MCF 10A (cell line): ENCODE measurements at regions not wholly inside any gene's neighbourhood (a gene's known extent, or its start where the extent isn't known, plus 50 kb on each side); places are given as distances from the start of the nearest gene placed in this dataset.

ENCODE experiments used
- BruUV-seq: library from RNA; stranded (reverse); fragments of 400-500 nt; replicated peaks from 2 replicates; lab custom pipeline; 2021; lab: Mats Ljungman, UMichigan
- CTCF ChIA-PET: fragments of 300-600 bp; sonication (Branson Sonifier 250); formaldehyde crosslinking; extraction: SDS; loops from one replicate; lab custom pipeline; 2021; ENCODE audit warnings: antibody characterized with exemption, inconsistent platforms; lab: Yijun Ruan, JAX
- POLR2A ChIA-PET: fragments of 300-600, 350-650 bp; sonication (Branson Sonifier 250); formaldehyde crosslinking; extraction: SDS; loops from one replicate; lab custom pipeline; 2020; ENCODE audit warnings: antibody characterized with exemption, inconsistent platforms; lab: Yijun Ruan, JAX
- DNase-seq: peaks from one replicate; pipeline ENCODE4 v3.0.0-alpha.2; 2018; ENCODE audit not compliant: unreplicated experiment
- H3K27ac Mint-ChIP-seq: one replicate; pipeline ENCODE4 v1.8.0; 2022; ENCODE audit warnings: mild to moderate bottlenecking, low read depth, mixed read lengths; ENCODE audit not compliant: unreplicated experiment
- H3K27me3 Mint-ChIP-seq: one replicate; pipeline ENCODE4 v1.8.0; 2022; ENCODE audit warnings: mixed read lengths; ENCODE audit not compliant: insufficient read depth, unreplicated experiment
- H3K36me3 Mint-ChIP-seq: one replicate; pipeline ENCODE4 v1.8.0; 2022; ENCODE audit warnings: mild to moderate bottlenecking, moderate library complexity, mixed read lengths; ENCODE audit not compliant: insufficient read depth, unreplicated experiment
- H3K4me1 Mint-ChIP-seq: one replicate; pipeline ENCODE4 v1.8.0; 2022; ENCODE audit warnings: mixed read lengths; ENCODE audit not compliant: insufficient read depth, unreplicated experiment
- H3K4me3 Mint-ChIP-seq: one replicate; pipeline ENCODE4 v1.8.0; 2022; ENCODE audit warnings: mild to moderate bottlenecking, moderate library complexity, mixed read lengths; ENCODE audit not compliant: unreplicated experiment
- H3K9me3 Mint-ChIP-seq: one replicate; pipeline ENCODE4 v1.8.0; 2022; ENCODE audit warnings: mixed read lengths; ENCODE audit not compliant: unreplicated experiment
- intact Hi-C: fragments of 100-400 bp; cut with micrococcal nuclease; formaldehyde crosslinking; loops from 2 replicates; pipeline ENCODE4 v1.14.1; 2022
- TF ChIP-seq, protein P1 (sequence below): fragments of 200-600 bp; IDR thresholded peaks from one replicate; pipeline ENCODE4 v1.8.0; 2022; ENCODE audit warnings: antibody characterized with exemption, mild to moderate bottlenecking; ENCODE audit not compliant: unreplicated experiment

DNA sequence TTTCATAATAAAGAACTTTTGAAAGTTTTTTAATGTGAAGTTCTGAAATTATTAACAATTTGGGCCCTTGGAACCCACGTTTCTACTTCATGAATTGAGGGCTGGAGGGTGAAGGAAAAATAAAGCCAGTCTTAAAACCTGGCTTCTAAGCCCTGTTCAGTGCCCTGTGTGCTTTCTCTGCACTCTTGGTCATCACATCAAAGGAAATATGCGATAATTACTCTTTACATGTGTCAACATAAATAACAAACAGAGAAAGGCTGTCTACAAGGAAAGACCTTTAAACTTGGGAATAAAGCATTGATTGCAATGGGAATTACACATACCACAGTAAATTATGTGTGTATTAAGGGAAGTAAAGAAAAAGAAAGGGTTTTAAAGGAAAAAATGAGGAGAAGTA lies 150.7 kb upstream of the KLF7 start:
- Mint-ChIP-seq H3K9me3 (no peaks in the 10 kb centered on the region), H3K4me1 (peaks cover 38% of the 10 kb centered on the region), H3K27ac (no peak overlapping the region), H3K27me3 (no peaks in the 10 kb centered on the region), H3K36me3 (no peaks in the 10 kb centered on the region), H3K4me3 (no peak overlapping the region)
- DNase-seq, result no peak
- intact Hi-C loops, result loop anchor here (2.0 kb wide), 1 partner anchor 14 kb away; no protein-coding TSS in a partner anchor
- ChIA-PET CTCF (interaction anchor here (0.6 kb wide), 1 partner anchor 151 kb away, joined by 3 read pairs; no protein-coding TSS in a partner anchor), POLR2A (interaction anchor here (2.0 kb wide), 1 partner anchor 18 kb away, joined by 7 read pairs; no protein-coding TSS in a partner anchor)
- BruUV-seq, result no TSS peak
- TF ChIP-seq, protein P1, sequence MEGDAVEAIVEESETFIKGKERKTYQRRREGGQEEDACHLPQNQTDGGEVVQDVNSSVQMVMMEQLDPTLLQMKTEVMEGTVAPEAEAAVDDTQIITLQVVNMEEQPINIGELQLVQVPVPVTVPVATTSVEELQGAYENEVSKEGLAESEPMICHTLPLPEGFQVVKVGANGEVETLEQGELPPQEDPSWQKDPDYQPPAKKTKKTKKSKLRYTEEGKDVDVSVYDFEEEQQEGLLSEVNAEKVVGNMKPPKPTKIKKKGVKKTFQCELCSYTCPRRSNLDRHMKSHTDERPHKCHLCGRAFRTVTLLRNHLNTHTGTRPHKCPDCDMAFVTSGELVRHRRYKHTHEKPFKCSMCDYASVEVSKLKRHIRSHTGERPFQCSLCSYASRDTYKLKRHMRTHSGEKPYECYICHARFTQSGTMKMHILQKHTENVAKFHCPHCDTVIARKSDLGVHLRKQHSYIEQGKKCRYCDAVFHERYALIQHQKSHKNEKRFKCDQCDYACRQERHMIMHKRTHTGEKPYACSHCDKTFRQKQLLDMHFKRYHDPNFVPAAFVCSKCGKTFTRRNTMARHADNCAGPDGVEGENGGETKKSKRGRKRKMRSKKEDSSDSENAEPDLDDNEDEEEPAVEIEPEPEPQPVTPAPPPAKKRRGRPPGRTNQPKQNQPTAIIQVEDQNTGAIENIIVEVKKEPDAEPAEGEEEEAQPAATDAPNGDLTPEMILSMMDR, result no peak

DNA sequence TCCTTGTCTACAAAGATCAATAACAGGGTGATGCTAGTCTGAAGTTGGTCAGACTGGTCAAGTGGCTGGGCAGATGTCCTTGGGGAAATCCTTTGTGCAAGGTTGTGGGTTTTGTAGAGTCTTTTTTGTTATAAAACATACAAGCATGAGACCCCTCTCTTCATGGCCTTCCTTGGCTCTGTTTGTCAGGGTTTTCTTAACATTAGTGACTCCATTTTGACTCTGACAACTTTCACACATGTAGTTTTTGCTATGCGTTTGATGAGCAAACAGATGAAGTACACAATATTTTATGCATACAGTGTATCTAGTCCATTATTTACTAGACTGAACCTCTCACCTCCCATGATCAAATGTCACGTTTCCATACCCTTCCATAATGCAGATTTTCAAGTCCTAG lies 151.2 kb upstream of the KLF7 start:
- no peak for DNase-seq
- Mint-ChIP-seq H3K4me1 (peaks cover 34% of the 10 kb centered on the region), H3K36me3 (no peaks in the 10 kb centered on the region), H3K9me3 (no peaks in the 10 kb centered on the region), H3K27me3 (no peaks in the 10 kb centered on the region), H3K4me3 (no peak overlapping the region), H3K27ac (no peak overlapping the region)
- BruUV-seq, result no TSS peak
- CTCF ChIA-PET, result interaction anchor here (0.6 kb wide), 1 partner anchor 152 kb away, joined by 3 read pairs; no protein-coding TSS in a partner anchor
- TF ChIP-seq, protein P1, result no peak
- intact Hi-C loops, result loop anchor here (2.0 kb wide), 1 partner anchor 14 kb away; no protein-coding TSS in a partner anchor
- POLR2A ChIA-PET, result interaction anchor here (0.6 to 1.6 kb wide), 4 partner anchors 16 to 78 kb away, joined by 3 to 8 read pairs (median 4); no protein-coding TSS in a partner anchor

DNA sequence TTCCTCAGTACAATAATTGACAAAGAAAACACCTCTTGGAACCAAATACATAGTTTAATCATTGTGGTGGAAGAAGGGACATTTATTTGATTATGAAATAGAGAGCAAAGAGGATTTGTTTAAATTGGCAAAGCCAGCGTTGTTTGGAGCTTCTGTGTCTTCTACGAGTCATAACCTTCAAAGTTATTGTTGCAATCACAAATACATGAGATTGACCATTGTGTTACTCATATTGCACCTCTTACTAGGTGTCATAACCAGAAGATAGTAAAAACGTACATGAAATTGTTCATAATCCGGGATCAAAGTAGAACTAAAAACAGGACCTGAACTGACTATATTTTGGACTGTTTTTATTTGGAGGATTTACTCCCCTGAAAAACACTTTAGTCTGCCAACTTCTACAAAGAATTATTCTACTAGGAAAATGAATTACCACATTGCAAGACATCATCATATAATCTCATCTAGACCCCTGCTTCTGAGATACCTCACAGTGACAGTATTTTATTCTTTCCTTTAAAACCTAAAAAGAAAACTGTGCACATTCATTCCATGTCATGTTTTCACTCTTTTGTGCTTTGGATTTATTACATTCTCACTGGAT lies 151.7 kb upstream of the KLF7 start:
- intact Hi-C loops, result loop anchor here (2.0 kb wide), 1 partner anchor 13 kb away; no protein-coding TSS in a partner anchor
- Mint-ChIP-seq H3K27ac (no peak overlapping the region), H3K36me3 (no peaks in the 10 kb centered on the region), H3K27me3 (no peaks in the 10 kb centered on the region), H3K4me1 (peaks cover 28% of the 10 kb centered on the region), H3K9me3 (no peaks in the 10 kb centered on the region), H3K4me3 (no peak overlapping the region)
- peak; percentile 89 for DNase-seq
- ChIA-PET POLR2A (interaction anchor here (0.6 to 1.6 kb wide), 4 partner anchors 15 to 78 kb away, joined by 3 to 8 read pairs (median 4); no protein-coding TSS in a partner anchor), CTCF (no interaction called here)
- TF ChIP-seq, protein P1, result no peak
- BruUV-seq, result no TSS peak

DNA sequence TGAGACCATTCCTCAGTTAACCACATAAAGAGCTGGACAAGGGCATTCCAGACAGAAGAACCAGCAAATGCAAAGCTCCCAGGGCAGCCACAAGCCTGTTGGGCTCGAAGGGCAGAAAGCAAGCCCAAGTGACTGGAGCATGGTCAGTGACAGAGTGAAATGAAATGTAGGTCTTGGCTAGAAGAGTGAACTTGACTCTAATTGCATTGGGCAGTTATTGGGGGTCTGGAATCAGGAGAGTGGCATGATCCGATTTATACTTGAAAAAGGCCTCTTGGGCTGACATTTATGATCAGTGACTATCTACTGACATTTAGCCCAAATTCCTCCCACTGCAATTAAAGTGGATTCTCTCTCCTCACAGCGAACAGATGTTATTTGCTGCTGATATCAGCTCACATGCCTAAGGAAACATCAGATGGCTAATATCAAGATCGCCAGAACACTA lies 152.5 kb upstream of the KLF7 start:
- Mint-ChIP-seq H3K27ac (no peak overlapping the region), H3K9me3 (no peaks in the 10 kb centered on the region), H3K36me3 (no peaks in the 10 kb centered on the region), H3K4me3 (no peak overlapping the region), H3K27me3 (no peaks in the 10 kb centered on the region), H3K4me1 (peaks cover 21% of the 10 kb centered on the region)
- DNase-seq, result no peak
- intact Hi-C loops, result no loop called here
- BruUV-seq, result no TSS peak
- CTCF ChIA-PET, result no interaction called here
- TF ChIP-seq, protein P1, result no peak
- POLR2A ChIA-PET, result interaction anchor here (0.9 to 1.6 kb wide), 2 partner anchors 17 to 78 kb away, joined by 3 to 8 read pairs; no protein-coding TSS in a partner anchor
